DOHH2 (cell line): ENCODE measurements at regions not wholly inside any gene's neighbourhood (a gene's known extent, or its start where the extent isn't known, plus 50 kb on each side); places are given as distances from the start of the nearest gene placed in this dataset.
"Not testable (repeated sequence)": the region's sequence is repeated elsewhere in the genome, so short reads cannot be mapped to it uniquely, and the experiment has no call there.

Source experiments
- H3F3A ChIP-seq: fragments of 200-600 bp; sonication (generic), shearing (Covaris generic); 2 replicates; pipeline ENCODE4 v1.6.0; 2016; ENCODE audit warnings: antibody characterized with exemption, mild to moderate bottlenecking; ENCODE audit not compliant: control insufficient read depth, insufficient read depth
- H3K27ac ChIP-seq: fragments of 200-600 bp; sonication (generic); 2 replicates; pipeline ENCODE4 v1.5.1; 2014; ENCODE audit warnings: low read depth, mild to moderate bottlenecking, low read length, moderate library complexity
- H3K27me3 ChIP-seq: fragments of 200-600 bp; sonication (generic); 2 replicates; pipeline ENCODE4 v1.6.1; 2014; ENCODE audit warnings: mild to moderate bottlenecking, low read length, mixed read lengths; ENCODE audit not compliant: control insufficient read depth
- H3K36me3 ChIP-seq: fragments of 200-600 bp; sonication (generic); 2 replicates; pipeline ENCODE4 v1.6.1; 2014; ENCODE audit warnings: mild to moderate bottlenecking, low read length, moderate library complexity, mixed read lengths; ENCODE audit not compliant: control insufficient read depth
- H3K4me1 ChIP-seq: fragments of 200-600 bp; sonication (generic); 2 replicates; pipeline ENCODE4 v1.6.1; 2014; ENCODE audit warnings: mild to moderate bottlenecking, low read length, mixed read lengths; ENCODE audit not compliant: control insufficient read depth
- H3K4me2 ChIP-seq: fragments of 200-600 bp; sonication (generic); 2 replicates; pipeline ENCODE4 v1.6.0; 2014; ENCODE audit warnings: mild to moderate bottlenecking, low read length, moderate library complexity
- H3K4me3 ChIP-seq: fragments of 200-600 bp; sonication (generic); 2 replicates; pipeline ENCODE4 v1.5.1; 2014; ENCODE audit warnings: mild to moderate bottlenecking, low read length, mixed read lengths
- H3K79me2 ChIP-seq: fragments of 200-600 bp; sonication (generic); 2 replicates; pipeline ENCODE4 v1.6.1; 2014; ENCODE audit warnings: mild to moderate bottlenecking, low read length, mixed read lengths; ENCODE audit not compliant: control insufficient read depth
- H3K9me2 ChIP-seq: fragments of 200-600 bp; sonication (generic); replicated peaks from 2 replicates; pipeline ENCODE4 v1.6.1; 2014; ENCODE audit warnings: mild to moderate bottlenecking, low read length, mixed read lengths; ENCODE audit not compliant: control insufficient read depth
- H3K9me3 ChIP-seq: fragments of 200-600 bp; sonication (generic); 2 replicates; pipeline ENCODE4 v1.6.1; 2014; ENCODE audit warnings: antibody characterized with exemption, low read length, mixed read lengths; ENCODE audit not compliant: control insufficient read depth, insufficient read depth
- H4K20me1 ChIP-seq: fragments of 200-600 bp; sonication (generic); 2 replicates; pipeline ENCODE4 v1.6.0; 2014; ENCODE audit warnings: low read depth, mild to moderate bottlenecking, antibody characterized with exemption, low read length, moderate library complexity; ENCODE audit not compliant: control insufficient read depth, insufficient read depth
- CTCF ChIP-seq: fragments of 200-600 bp; sonication (generic); IDR thresholded peaks from one replicate; pipeline ENCODE4 v1.5.1; 2014; ENCODE audit warnings: antibody characterized with exemption, mild to moderate bottlenecking, low read depth, low read length; ENCODE audit not compliant: poor library complexity, severe bottlenecking
- EZH2phosphoT487 ChIP-seq: fragments of 200-600 bp; sonication (generic); IDR thresholded peaks from 2 replicates; pipeline ENCODE4 v1.6.1; 2017; ENCODE audit warnings: borderline replicate concordance, mild to moderate bottlenecking, antibody characterized with exemption, low read length, moderate library complexity, mixed read lengths

GRCh38 chr2:188693771-188694170 is 280.4 kb upstream of the COL3A1 start:
- Histone ChIP-seq H3K9me2 (no peaks in the 10 kb centered on the region), H3K4me2 (no peak overlapping the region), H3K27me3 (no peaks in the 10 kb centered on the region), H3K79me2 (no peaks in the 10 kb centered on the region), H3K4me3 (no peak overlapping the region), H3F3A (no peaks in the 10 kb centered on the region), H4K20me1 (no peaks in the 10 kb centered on the region), H3K9me3 (no peaks in the 10 kb centered on the region), H3K27ac (no peak overlapping the region), H3K36me3 (no peaks in the 10 kb centered on the region), H3K4me1 (no peaks in the 10 kb centered on the region)
- TF ChIP-seq EZH2phosphoT487 (no peak), CTCF (no peak)

GRCh38 chr2:188695953-188696352 is 278.2 kb upstream of the COL3A1 start:
- Histone ChIP-seq H3K4me2 (no peak overlapping the region), H3K9me2 (no peaks in the 10 kb centered on the region), H3K27ac (no peak overlapping the region), H3F3A (no peaks in the 10 kb centered on the region), H3K27me3 (no peaks in the 10 kb centered on the region), H3K79me2 (no peaks in the 10 kb centered on the region), H3K36me3 (no peaks in the 10 kb centered on the region), H3K4me3 (no peak overlapping the region), H3K4me1 (no peaks in the 10 kb centered on the region), H3K9me3 (no peaks in the 10 kb centered on the region), H4K20me1 (no peaks in the 10 kb centered on the region)
- no peak for TF ChIP-seq CTCF
- TF ChIP-seq EZH2phosphoT487, result no peak

GRCh38 chr2:188698151-188698550 is 276.0 kb upstream of the COL3A1 start:
- not testable (repeated sequence) for H3F3A ChIP-seq, H3K79me2 ChIP-seq, H3K9me2 ChIP-seq, H3K36me3 ChIP-seq, H3K4me3 ChIP-seq, H4K20me1 ChIP-seq, H3K4me1 ChIP-seq, H3K4me2 ChIP-seq, H3K27ac ChIP-seq, H3K9me3 ChIP-seq, H3K27me3 ChIP-seq

GRCh38 chr2:188701836-188702235 is 272.3 kb upstream of the COL3A1 start:
- Histone ChIP-seq H3K27me3 (no peaks in the 10 kb centered on the region), H4K20me1 (no peaks in the 10 kb centered on the region), H3K27ac (no peak overlapping the region), H3K36me3 (no peaks in the 10 kb centered on the region), H3F3A (no peaks in the 10 kb centered on the region), H3K4me1 (no peaks in the 10 kb centered on the region), H3K79me2 (no peaks in the 10 kb centered on the region), H3K4me2 (no peak overlapping the region), H3K9me3 (no peaks in the 10 kb centered on the region), H3K9me2 (no peaks in the 10 kb centered on the region), H3K4me3 (no peak overlapping the region)
- TF ChIP-seq EZH2phosphoT487 (no peak), CTCF (no peak)
